Stomach (tissue), 8 donors: ENCODE measurements at regions not wholly inside any gene's neighbourhood (a gene's known extent, or its start where the extent isn't known, plus 50 kb on each side); places are given as distances from the start of the nearest gene placed in this dataset.

Experiments
- DNase-seq, 2 donors: peaks; one replicate each; pipeline versions ENCODE4 v3.0.0 to v3.0.0-alpha.2; 2013 to 2019
- H3K27ac ChIP-seq, 5 donors: fragments of 200-600 bp in 4 of 5; sonication (generic) in 4 of 5; one replicate each; pipeline ENCODE4 v1.5.1; 2013 to 2019; ENCODE audit warnings: mild to moderate bottlenecking in 1 of 5, moderate library complexity in 1 of 5
- H3K27me3 ChIP-seq, 3 donors: fragments of 200-600 bp; sonication (generic); one replicate each; pipeline ENCODE4 v1.5.1; 2017 to 2019; ENCODE audit warnings: mixed run types in 1 of 3
- H3K36me3 ChIP-seq, 4 donors: fragments of 200-600 bp; sonication (generic); 1 replicate in 3 of 4; 2 replicates in 1 of 4; pipeline ENCODE4 v1.5.1; 2016 to 2019
- H3K4me1 ChIP-seq, 4 donors: fragments of 200-600 bp; sonication (generic); one replicate each; pipeline ENCODE4 v1.5.1; 2016 to 2019
- H3K4me3 ChIP-seq, 4 donors: fragments of 200-600 bp; sonication (generic) in 3 of 4; one replicate each; pipeline ENCODE4 v1.5.1; 2016 to 2019; ENCODE audit warnings: mild to moderate bottlenecking in 1 of 4
- H3K9me3 ChIP-seq, 4 donors: fragments of 200-600 bp; sonication (generic); one replicate each; pipeline ENCODE4 v1.5.1; 2016 to 2019
- CTCF ChIP-seq, 7 experiments: fragments of 450-650 bp in 4 of 7; fragments of 200-600 bp in 3 of 7; sonication (generic) in 3 of 7; IDR thresholded peaks; one replicate each; pipeline ENCODE4 v1.5.1; 2016 to 2019; ENCODE audit warnings: antibody characterized with exemption in 7 of 7, control low read depth in 2 of 7, mild to moderate bottlenecking in 1 of 7
- EP300 ChIP-seq: sonication (generic); formaldehyde crosslinking; IDR thresholded peaks from one replicate; pipeline ENCODE4 v1.6.1; 2017; ENCODE audit warnings: antibody characterized with exemption
- POLR2A ChIP-seq, 4 donors: fragments of 450-650 bp; IDR thresholded peaks; one replicate each; pipeline ENCODE4 v1.6.1; 2016; ENCODE audit warnings: antibody characterized with exemption in 4 of 4, control low read depth in 2 of 4, mild to moderate bottlenecking in 1 of 4, moderate library complexity in 1 of 4
- POLR2AphosphoS5 ChIP-seq, 3 donors: sonication (generic); formaldehyde crosslinking; IDR thresholded peaks; one replicate each; pipeline ENCODE4 v1.6.1; 2016; ENCODE audit warnings: antibody characterized with exemption in 3 of 3
- WGBS, 5 donors: extraction: QIAGEN DNeasy Blood & Tissue Kit in 3 of 5; methylation state at CpG; one replicate each; pipeline versions ENCODE4 v1.1.5 to v1.1.7; 2013 to 2018; 5-methylcytosine and 5-hydroxymethylcytosine counted together
- intact Hi-C: fragments of 100-400 bp; cut with DNase I; formaldehyde crosslinking; loops from one replicate; pipeline ENCODE4 v1.15.1; 2023; ENCODE audit warnings: low total_unique reads
- donor health status: healthy with polysubstance abuse.
- donor health status: Bipolar disorder and iron deficiency.
- donor health status: healthy.

- intact Hi-C loops = no loop called here
- 95 to 98% (median 98%) methylated on average over 2 of the region's 2 CpGs for WGBS, 5 donors
- Histone ChIP-seq H3K9me3 (no peaks in the 10 kb centered on the region), H3K27me3 (no peaks in the 10 kb centered on the region), H3K27ac (no peak overlapping the region), H3K36me3 (no peaks in the 10 kb centered on the region), H3K4me3 (no peak overlapping the region), H3K4me1 (peaks cover 0 to 37% (median 19%) of the 10 kb centered on the region in 4 donors)
- no peak for DNase-seq
- TF ChIP-seq CTCF (IDR thresholded peaks at IDR 0.05) (no peak), EP300 (no peak), POLR2A (IDR thresholded peaks at IDR 0.05) (no peak), POLR2AphosphoS5 (IDR thresholded peaks at IDR 0.05) (no peak)
These were observed 407.9 kb downstream of the SOX9 start for GRCh38 chr17:72528683-72529082.

- Histone ChIP-seq H3K4me3 (no peak overlapping the region), H3K27me3 (no peaks in the 10 kb centered on the region), H3K27ac (peak overlapping the region in 2 of 5 donors; percentile 16 to 17), H3K36me3 (no peaks in the 10 kb centered on the region), H3K4me1 (peaks cover 0 to 37% (median 17%) of the 10 kb centered on the region in 4 donors), H3K9me3 (no peaks in the 10 kb centered on the region)
- WGBS, 5 donors = 21 to 69% (median 45%) methylated on average over 4 of the region's 4 CpGs
- intact Hi-C loops = no loop called here
- TF ChIP-seq POLR2A (IDR thresholded peaks at IDR 0.05) (no peak), EP300 (no peak), CTCF (IDR thresholded peaks at IDR 0.05) (no peak), POLR2AphosphoS5 (IDR thresholded peaks at IDR 0.05) (no peak)
- no peak for DNase-seq
These were observed 408.6 kb downstream of the SOX9 start for GRCh38 chr17:72529386-72529785.

- intact Hi-C loops = loop anchor here (10.0 kb wide), 1 partner anchor 56 kb away; no protein-coding TSS in a partner anchor
These were observed 409.6 kb downstream of the SOX9 start for GRCh38 chr17:72530454-72530853.

GRCh38 chr17:72531729-72532128 is 410.9 kb downstream of the SOX9 start:
- Histone ChIP-seq H3K36me3 (no peaks in the 10 kb centered on the region), H3K9me3 (no peaks in the 10 kb centered on the region), H3K4me1 (peaks cover 0 to 25% (median 7%) of the 10 kb centered on the region in 4 donors), H3K4me3 (no peak overlapping the region), H3K27ac (no peak overlapping the region), H3K27me3 (no peaks in the 10 kb centered on the region)
- DNase-seq = no peak
- 46 to 62% (median 50%) methylated on average over 6 of the region's 6 CpGs for WGBS, 5 donors
- TF ChIP-seq POLR2A (IDR thresholded peaks at IDR 0.05) = no peak
- TF ChIP-seq CTCF (IDR thresholded peaks at IDR 0.05) = no peak
- no peak for TF ChIP-seq POLR2AphosphoS5 (IDR thresholded peaks at IDR 0.05)
- TF ChIP-seq EP300 = no peak
- intact Hi-C loops = loop anchor here (10.0 kb wide), 1 partner anchor 57 kb away; no protein-coding TSS in a partner anchor

More at GRCh38 chr17:72530454-72530853, 409.6 kb downstream of the SOX9 start:
- Histone ChIP-seq H3K4me3 (no peak overlapping the region), H3K4me1 (peaks cover 0 to 33% (median 14%) of the 10 kb centered on the region in 4 donors), H3K27ac (peak overlapping the region in 4 of 5 donors; percentile 26 to 63 (median 30)), H3K36me3 (no peaks in the 10 kb centered on the region), H3K27me3 (no peaks in the 10 kb centered on the region), H3K9me3 (no peaks in the 10 kb centered on the region)
- no peak for DNase-seq
- TF ChIP-seq CTCF (IDR thresholded peaks at IDR 0.05) = no peak
- TF ChIP-seq POLR2A (IDR thresholded peaks at IDR 0.05) = no peak
- no peak for TF ChIP-seq POLR2AphosphoS5 (IDR thresholded peaks at IDR 0.05)
- TF ChIP-seq EP300 = no peak
- whole genome bisulfite sequencing, 5 donors = 39 to 68% (median 53%) methylated on average over 3 of the region's 3 CpGs
